ENCODE measurements at regions not wholly inside any gene's neighbourhood (a gene's known extent, or its start where the extent isn't known, plus 50 kb on each side); places are given as distances from the start of the nearest gene placed in this dataset.

GRCh38 chrX:35664833-35665232 lies 133.3 kb upstream of the MAGEB16 start:
- FAIRE-seq, result peak; percentile 17

GRCh38 chrX:35665311-35665710 lies 132.8 kb upstream of the MAGEB16 start:
- no peak for FAIRE-seq
- no peak for DNase-seq (ENCODE audit: insufficient read length)

More at GRCh38 chrX:35664833-35665232, 133.3 kb upstream of the MAGEB16 start:
- TF ChIP-seq TAF1 (IDR thresholded peaks at IDR 0.05; ENCODE audit: borderline replicate concordance, low read depth, low read length) (no peak), POLR2A (IDR thresholded peaks at IDR 0.05; ENCODE audit: low read depth, low read length) (no peak), POLR2AphosphoS5 (IDR thresholded peaks at IDR 0.05; ENCODE audit: low read depth, low read length) (no peak)
- DNase-seq (ENCODE audit: insufficient read length), result no peak

GRCh38 chrX:35670889-35671288 lies 127.3 kb upstream of the MAGEB16 start:
- FAIRE-seq (no peak), DNase-seq (ENCODE audit: insufficient read length) (no peak)
- no peak for TF ChIP-seq POLR2A (IDR thresholded peaks at IDR 0.05; ENCODE audit: low read depth, low read length)
- no peak for TF ChIP-seq POLR2AphosphoS5 (IDR thresholded peaks at IDR 0.05; ENCODE audit: low read depth, low read length)
- TF ChIP-seq TAF1 (IDR thresholded peaks at IDR 0.05; ENCODE audit: borderline replicate concordance, low read depth, low read length), result no peak

More at GRCh38 chrX:35665311-35665710, 132.8 kb upstream of the MAGEB16 start:
- TF ChIP-seq POLR2AphosphoS5 (IDR thresholded peaks at IDR 0.05; ENCODE audit: low read depth, low read length) (no peak), POLR2A (IDR thresholded peaks at IDR 0.05; ENCODE audit: low read depth, low read length) (no peak), TAF1 (IDR thresholded peaks at IDR 0.05; ENCODE audit: borderline replicate concordance, low read depth, low read length) (no peak)

GRCh38 chrX:35675151-35675550 lies 123.0 kb upstream of the MAGEB16 start:
- TF ChIP-seq POLR2AphosphoS5 (IDR thresholded peaks at IDR 0.05; ENCODE audit: low read depth, low read length) (no peak), POLR2A (IDR thresholded peaks at IDR 0.05; ENCODE audit: low read depth, low read length) (no peak), TAF1 (IDR thresholded peaks at IDR 0.05; ENCODE audit: borderline replicate concordance, low read depth, low read length) (no peak)
- DNase-seq (ENCODE audit: insufficient read length), result no peak
- no peak for FAIRE-seq

GRCh38 chrX:35680940-35681346 lies 117.2 kb upstream of the MAGEB16 start:
- DNase-seq (ENCODE audit: insufficient read length) (no peak), FAIRE-seq (no peak)
- no peak for TF ChIP-seq TAF1 (IDR thresholded peaks at IDR 0.05; ENCODE audit: borderline replicate concordance, low read depth, low read length)
- TF ChIP-seq POLR2AphosphoS5 (IDR thresholded peaks at IDR 0.05; ENCODE audit: low read depth, low read length), result no peak
- no peak for TF ChIP-seq POLR2A (IDR thresholded peaks at IDR 0.05; ENCODE audit: low read depth, low read length)

GRCh38 chrX:35682476-35682875 lies 115.7 kb upstream of the MAGEB16 start:
- DNase-seq (ENCODE audit: insufficient read length) (no peak), FAIRE-seq (no peak)
- no peak for TF ChIP-seq TAF1 (IDR thresholded peaks at IDR 0.05; ENCODE audit: borderline replicate concordance, low read depth, low read length)
- no peak for TF ChIP-seq POLR2A (IDR thresholded peaks at IDR 0.05; ENCODE audit: low read depth, low read length)

- FAIRE-seq (no peak), DNase-seq (ENCODE audit: insufficient read length) (no peak)
- no peak for TF ChIP-seq TAF1 (IDR thresholded peaks at IDR 0.05; ENCODE audit: borderline replicate concordance, low read depth, low read length)
- TF ChIP-seq POLR2A (IDR thresholded peaks at IDR 0.05; ENCODE audit: low read depth, low read length), result no peak
- no peak for TF ChIP-seq POLR2AphosphoS5 (IDR thresholded peaks at IDR 0.05; ENCODE audit: low read depth, low read length)
These were observed 101.3 kb upstream of the MAGEB16 start for GRCh38 chrX:35696760-35697234.

- DNase-seq (ENCODE audit: insufficient read length) (no peak), FAIRE-seq (peak; percentile 79)
- TF ChIP-seq TAF1 (IDR thresholded peaks at IDR 0.05; ENCODE audit: borderline replicate concordance, low read depth, low read length), result no peak
- TF ChIP-seq POLR2A (IDR thresholded peaks at IDR 0.05; ENCODE audit: low read depth, low read length), result no peak
- no peak for TF ChIP-seq POLR2AphosphoS5 (IDR thresholded peaks at IDR 0.05; ENCODE audit: low read depth, low read length)
These were observed 98.5 kb upstream of the MAGEB16 start for GRCh38 chrX:35699642-35700041.

- TF ChIP-seq POLR2AphosphoS5 (IDR thresholded peaks at IDR 0.05; ENCODE audit: low read depth, low read length) (no peak), TAF1 (IDR thresholded peaks at IDR 0.05; ENCODE audit: borderline replicate concordance, low read depth, low read length) (no peak), POLR2A (IDR thresholded peaks at IDR 0.05; ENCODE audit: low read depth, low read length) (no peak)
- FAIRE-seq (no peak), DNase-seq (ENCODE audit: insufficient read length) (no peak)
These were observed 98.0 kb upstream of the MAGEB16 start for GRCh38 chrX:35700121-35700520.

- DNase-seq (ENCODE audit: insufficient read length) (no peak), FAIRE-seq (no peak)
- TF ChIP-seq POLR2A (IDR thresholded peaks at IDR 0.05; ENCODE audit: low read depth, low read length) (no peak), POLR2AphosphoS5 (IDR thresholded peaks at IDR 0.05; ENCODE audit: low read depth, low read length) (no peak), TAF1 (IDR thresholded peaks at IDR 0.05; ENCODE audit: borderline replicate concordance, low read depth, low read length) (no peak)
These were observed 86.9 kb upstream of the MAGEB16 start for GRCh38 chrX:35711281-35711680.

- TF ChIP-seq POLR2AphosphoS5 (IDR thresholded peaks at IDR 0.05; ENCODE audit: low read depth, low read length), result no peak
- no peak for TF ChIP-seq TAF1 (IDR thresholded peaks at IDR 0.05; ENCODE audit: borderline replicate concordance, low read depth, low read length)
- TF ChIP-seq POLR2A (IDR thresholded peaks at IDR 0.05; ENCODE audit: low read depth, low read length), result no peak
- DNase-seq (ENCODE audit: insufficient read length) (no peak), FAIRE-seq (no peak)
These were observed 76.0 kb upstream of the MAGEB16 start for GRCh38 chrX:35722128-35722527.

- DNase-seq (ENCODE audit: insufficient read length), result no peak
- TF ChIP-seq TAF1 (IDR thresholded peaks at IDR 0.05; ENCODE audit: borderline replicate concordance, low read depth, low read length) (no peak), POLR2AphosphoS5 (IDR thresholded peaks at IDR 0.05; ENCODE audit: low read depth, low read length) (no peak), POLR2A (IDR thresholded peaks at IDR 0.05; ENCODE audit: low read depth, low read length) (no peak)
These were observed 72.0 kb upstream of the MAGEB16 start for GRCh38 chrX:35726176-35726575.

More at GRCh38 chrX:35726176-35726575, 72.0 kb upstream of the MAGEB16 start:
- FAIRE-seq, result no peak
